Esophagus muscularis mucosa (tissue), 4 donors: ENCODE measurements at regions not wholly inside any gene's neighbourhood (a gene's known extent, or its start where the extent isn't known, plus 50 kb on each side); places are given as distances from the start of the nearest gene placed in this dataset.

Experiments used
- DNase-seq: peaks from one replicate; pipeline ENCODE4 v3.0.0-alpha.2; 2017; ENCODE audit errors: extremely low spot score
- H3K27ac ChIP-seq, 4 donors: fragments of 200-600 bp; sonication (generic); replicated peaks in 1 of 4; 1 replicate in 3 of 4; 2 replicates in 1 of 4; pipeline ENCODE4 v1.5.1; 2016 to 2019; ENCODE audit warnings: mild to moderate bottlenecking in 1 of 4
- H3K27me3 ChIP-seq, 4 donors: fragments of 200-600 bp; sonication (generic); one replicate each; pipeline versions ENCODE4 v1.5.1 to v1.6.0; 2016 to 2019
- H3K36me3 ChIP-seq, 4 donors: fragments of 200-600 bp; sonication (generic); one replicate each; pipeline ENCODE4 v1.5.1; 2016 to 2019
- H3K4me1 ChIP-seq, 4 donors: fragments of 200-600 bp; sonication (generic); one replicate each; pipeline ENCODE4 v1.5.1; 2016 to 2019
- H3K4me3 ChIP-seq, 4 donors: fragments of 200-600 bp; sonication (generic); 1 replicate in 2 of 4; 2 replicates in 2 of 4; pipeline ENCODE4 v1.5.1; 2016 to 2019; ENCODE audit warnings: mild to moderate bottlenecking in 4 of 4, moderate library complexity in 1 of 4
- H3K9me3 ChIP-seq, 4 donors: fragments of 200-600 bp; sonication (generic); 1 replicate in 3 of 4; 2 replicates in 1 of 4; pipeline ENCODE4 v1.5.1; 2016 to 2019
- CTCF ChIP-seq, 3 experiments: fragments of 200-600 bp in 2 of 3; fragments of 450-650 bp in 1 of 3; sonication (generic) in 2 of 3; IDR thresholded peaks; one replicate each; pipeline ENCODE4 v1.5.1; 2017 to 2019; ENCODE audit warnings: antibody characterized with exemption in 3 of 3, mild to moderate bottlenecking in 2 of 3, moderate library complexity in 1 of 3
- EP300 ChIP-seq: sonication (generic); formaldehyde crosslinking; IDR thresholded peaks from one replicate; pipeline ENCODE4 v1.6.1; 2017; ENCODE audit warnings: antibody characterized with exemption
- POLR2A ChIP-seq: fragments of 450-650 bp; IDR thresholded peaks from one replicate; pipeline ENCODE4 v1.6.1; 2017; ENCODE audit warnings: antibody characterized with exemption, moderate library complexity, mild to moderate bottlenecking, low read depth
- POLR2AphosphoS5 ChIP-seq, 2 donors: sonication (generic); formaldehyde crosslinking; IDR thresholded peaks; one replicate each; pipeline ENCODE4 v1.6.1; 2017; ENCODE audit warnings: antibody characterized with exemption in 2 of 2
- WGBS: methylation state at CpG from one replicate; pipeline ENCODE4 v1.1.5; 2018; 5-methylcytosine and 5-hydroxymethylcytosine counted together
- intact Hi-C: fragments of 100-400 bp; cut with DNase I; formaldehyde crosslinking; loops from one replicate; pipeline ENCODE4 v1.15.1; 2023

- Histone ChIP-seq H3K9me3 (no peaks in the 10 kb centered on the region), H3K27ac (peak overlapping the region; percentile 0 to 55 (median 13)), H3K4me1 (peaks cover 0 to 8% (median 2%) of the 10 kb centered on the region in 4 donors), H3K36me3 (no peaks in the 10 kb centered on the region), H3K4me3 (no peak overlapping the region), H3K27me3 (no peaks in the 10 kb centered on the region)
- WGBS: 84% methylated on average over 13 of the region's 13 CpGs
- peak; percentile 83 for DNase-seq
- intact Hi-C loops: no loop called here
- no peak for TF ChIP-seq POLR2A
- TF ChIP-seq CTCF (IDR thresholded peaks at IDR 0.05): no peak
- no peak for TF ChIP-seq POLR2AphosphoS5 (IDR thresholded peaks at IDR 0.05)
- no peak for TF ChIP-seq EP300
These were observed 397.6 kb upstream of the RGMA start for GRCh38 chr15:93486407-93487117.

GRCh38 chr15:93485438-93486327, 396.7 kb upstream of the RGMA start:
- no peaks in the 10 kb centered on the region for H3K36me3 ChIP-seq
- H3K4me3 ChIP-seq: no peak overlapping the region
- intact Hi-C loops: no loop called here
- H3K27ac ChIP-seq: peak overlapping the region in 3 of 4 donors; percentile 2 to 55 (median 13)
- peaks cover 0 to 8% (median 2%) of the 10 kb centered on the region in 4 donors for H3K4me1 ChIP-seq
- 70% methylated on average over 11 of the region's 11 CpGs for WGBS
- H3K27me3 ChIP-seq: no peaks in the 10 kb centered on the region
- DNase-seq: peak; percentile 93
- no peaks in the 10 kb centered on the region for H3K9me3 ChIP-seq
- no peak for TF ChIP-seq POLR2A
- TF ChIP-seq CTCF (IDR thresholded peaks at IDR 0.05): peak in 1 of 3 experiments; percentile 18
- TF ChIP-seq POLR2AphosphoS5 (IDR thresholded peaks at IDR 0.05): peak in 1 of 2 donors; percentile 41

- no peaks in the 10 kb centered on the region for H3K36me3 ChIP-seq
- peaks cover 0 to 11% (median 2%) of the 10 kb centered on the region in 4 donors for H3K4me1 ChIP-seq
- no peak for DNase-seq
- no peaks in the 10 kb centered on the region for H3K27me3 ChIP-seq
- H3K4me3 ChIP-seq: no peak overlapping the region
- WGBS: 95% methylated on average over 4 of the region's 4 CpGs
- H3K9me3 ChIP-seq: no peaks in the 10 kb centered on the region
- H3K27ac ChIP-seq: no peak overlapping the region
- intact Hi-C loops: no loop called here
- TF ChIP-seq POLR2AphosphoS5 (IDR thresholded peaks at IDR 0.05) (no peak), POLR2A (no peak), CTCF (IDR thresholded peaks at IDR 0.05) (no peak), EP300 (no peak)
These were observed 394.9 kb upstream of the RGMA start for GRCh38 chr15:93483923-93484322.

- Histone ChIP-seq H3K27ac (no peak overlapping the region), H3K27me3 (no peaks in the 10 kb centered on the region), H3K4me1 (peaks cover 0 to 11% (median 2%) of the 10 kb centered on the region in 4 donors), H3K4me3 (no peak overlapping the region), H3K9me3 (no peaks in the 10 kb centered on the region), H3K36me3 (no peaks in the 10 kb centered on the region)
- WGBS: 57% methylated on average over 6 of the region's 6 CpGs
- intact Hi-C loops: no loop called here
- TF ChIP-seq EP300 (no peak), POLR2A (no peak), CTCF (IDR thresholded peaks at IDR 0.05) (no peak), POLR2AphosphoS5 (IDR thresholded peaks at IDR 0.05) (no peak)
- DNase-seq: no peak
These were observed 393.7 kb upstream of the RGMA start for GRCh38 chr15:93482731-93483130.
